HG02642 (cell line): ENCODE measurements at regions not wholly inside any gene's neighbourhood (a gene's known extent, or its start where the extent isn't known, plus 50 kb on each side); places are given as distances from the start of the nearest gene placed in this dataset.

Source experiments
- ATAC-seq: cut with Tn5 transposase; IDR thresholded peaks from one replicate; pipeline ENCODE4 v1.9.1; 2021; ENCODE audit warnings: mild to moderate bottlenecking; ENCODE audit not compliant: unreplicated experiment, poor library complexity

GRCh38 chr22:48573766-48574165 is 1253.9 kb downstream of the BRD1 start:
- ATAC-seq: no peak

- ATAC-seq: no peak
These were observed 1254.7 kb downstream of the BRD1 start for GRCh38 chr22:48572951-48573350.

GRCh38 chr22:48570912-48571311 is 1256.8 kb downstream of the BRD1 start:
- ATAC-seq: no peak

GRCh38 chr22:48569476-48570233 is 1258.0 kb downstream of the BRD1 start:
- ATAC-seq: no peak

- no peak for ATAC-seq
These were observed 1258.8 kb downstream of the BRD1 start for GRCh38 chr22:48568736-48569330.

- ATAC-seq: no peak
These were observed 1260.3 kb downstream of the BRD1 start for GRCh38 chr22:48567213-48567975.

GRCh38 chr22:48566741-48567140 is 1260.9 kb downstream of the BRD1 start:
- ATAC-seq: no peak

- ATAC-seq: no peak
These were observed 1261.7 kb downstream of the BRD1 start for GRCh38 chr22:48565901-48566501.

- no peak for ATAC-seq
These were observed 1262.7 kb downstream of the BRD1 start for GRCh38 chr22:48564995-48565394.

GRCh38 chr22:48563966-48564330 is 1263.7 kb downstream of the BRD1 start:
- ATAC-seq: no peak

GRCh38 chr22:48563118-48563965 is 1264.3 kb downstream of the BRD1 start:
- no peak for ATAC-seq

- no peak for ATAC-seq
These were observed 1266.0 kb downstream of the BRD1 start for GRCh38 chr22:48561676-48562075.

GRCh38 chr22:48560836-48561235 is 1266.8 kb downstream of the BRD1 start:
- ATAC-seq: no peak

GRCh38 chr22:48560389-48560751 is 1267.3 kb downstream of the BRD1 start:
- ATAC-seq: no peak

- ATAC-seq: no peak
These were observed 1267.9 kb downstream of the BRD1 start for GRCh38 chr22:48559647-48560388.

GRCh38 chr22:48558606-48559402 is 1268.9 kb downstream of the BRD1 start:
- no peak for ATAC-seq

GRCh38 chr22:48558016-48558415 is 1269.7 kb downstream of the BRD1 start:
- no peak for ATAC-seq

GRCh38 chr22:48557473-48557872 is 1270.2 kb downstream of the BRD1 start:
- no peak for ATAC-seq

- ATAC-seq: no peak
These were observed 1270.9 kb downstream of the BRD1 start for GRCh38 chr22:48556751-48557150.
